ENCODE measurements at regions not wholly inside any gene's neighbourhood (a gene's known extent, or its start where the extent isn't known, plus 50 kb on each side); places are given as distances from the start of the nearest gene placed in this dataset.

- DNase-seq (no peak), ATAC-seq (ENCODE audit: low read depth) (no peak)
- no peak overlapping the region for H3K27ac ChIP-seq (ENCODE audit: low read length in 2 of 2)
- no peaks in the 10 kb centered on the region for H3K9me3 ChIP-seq (ENCODE audit: control extremely low read depth in 1 of 3, control insufficient read depth in 2 of 3, insufficient read depth in 1 of 3, low read length in 2 of 3)
- H3K4me3 ChIP-seq (ENCODE audit: control extremely low read depth in 1 of 5, extremely low read depth in 1 of 5, insufficient read depth in 1 of 5, low read depth in 2 of 5, low read length in 4 of 5) = no peak overlapping the region
- no peak for TF ChIP-seq EZH2 (IDR thresholded peaks at IDR 0.05; ENCODE audit: borderline replicate concordance, insufficient read depth, low read depth, low read length, poor library complexity, severe bottlenecking)
- TF ChIP-seq CTCF (IDR thresholded peaks at IDR 0.05) = no peak
- no peak overlapping the region for H3K4me2 ChIP-seq (replicated peaks; ENCODE audit: low read depth, low read length, poor library complexity, severe bottlenecking)
- CTCF ChIA-PET = no interaction called here
- peaks cover 35% of the 10 kb centered on the region for H3K27me3 Mint-ChIP-seq
- H3K27ac Mint-ChIP-seq = no peak overlapping the region
- POLR2A ChIA-PET = no interaction called here
- H3K9me3 Mint-ChIP-seq (ENCODE audit: insufficient read depth) = peaks cover 6% of the 10 kb centered on the region
- no peaks in the 10 kb centered on the region for H3K4me1 ChIP-seq (ENCODE audit: control insufficient read depth in 2 of 2, insufficient read depth in 2 of 2, low read length in 2 of 2)
- no peaks in the 10 kb centered on the region for H3K36me3 ChIP-seq (replicated peaks in 1 of 2; ENCODE audit: control extremely low read depth in 1 of 2, control insufficient read depth in 1 of 2, extremely low read depth in 1 of 2, insufficient read depth in 2 of 2, low read length in 1 of 2)
- H3K4me3 Mint-ChIP-seq = no peak overlapping the region
- no peaks in the 10 kb centered on the region for H3K4me1 Mint-ChIP-seq
- no peaks in the 10 kb centered on the region for H3K79me2 ChIP-seq (ENCODE audit: control insufficient read depth, insufficient read depth, low read length)
- no peak overlapping the region for H3K9ac ChIP-seq (ENCODE audit: low read length)
- H3K27me3 ChIP-seq (replicated peaks in 1 of 4; ENCODE audit: control extremely low read depth in 1 of 4, control insufficient read depth in 3 of 4, insufficient read depth in 4 of 4, low read length in 3 of 4) = peaks cover 0 to 6% (median 1%) of the 10 kb centered on the region in 4 experiments
- no peaks in the 10 kb centered on the region for H4K20me1 ChIP-seq (ENCODE audit: control insufficient read depth, insufficient read depth, low read length, poor library complexity, severe bottlenecking)
- no CpG with 5 or more reads among the region's 2 CpGs for WGBS (ENCODE audit: insufficient coverage)
- intact Hi-C loops (cut with micrococcal nuclease) = no loop called here
- no peak overlapping the region for H2AFZ ChIP-seq (ENCODE audit: insufficient read depth, low read depth, low read length, poor library complexity, severe bottlenecking)
These were observed 185.2 kb downstream of the C1orf94 start for GRCh38 chr1:34361781-34362357.

- no peak for ATAC-seq (ENCODE audit: low read depth)
- Histone ChIP-seq H2AFZ (ENCODE audit: insufficient read depth, low read depth, low read length, poor library complexity, severe bottlenecking) (no peak overlapping the region), H3K36me3 (replicated peaks in 1 of 2; ENCODE audit: control extremely low read depth in 1 of 2, control insufficient read depth in 1 of 2, extremely low read depth in 1 of 2, insufficient read depth in 2 of 2, low read length in 1 of 2) (no peaks in the 10 kb centered on the region), H3K4me2 (replicated peaks; ENCODE audit: low read depth, low read length, poor library complexity, severe bottlenecking) (no peak overlapping the region), H3K4me3 (ENCODE audit: control extremely low read depth in 1 of 5, extremely low read depth in 1 of 5, insufficient read depth in 1 of 5, low read depth in 2 of 5, low read length in 4 of 5) (no peak overlapping the region), H3K27ac (ENCODE audit: low read length in 2 of 2) (no peak overlapping the region), H3K9ac (ENCODE audit: low read length) (no peak overlapping the region), H3K9me3 (ENCODE audit: control extremely low read depth in 1 of 3, control insufficient read depth in 2 of 3, insufficient read depth in 1 of 3, low read length in 2 of 3) (no peaks in the 10 kb centered on the region), H3K27me3 (replicated peaks in 1 of 4; ENCODE audit: control extremely low read depth in 1 of 4, control insufficient read depth in 3 of 4, insufficient read depth in 4 of 4, low read length in 3 of 4) (peaks cover 0 to 4% (median 1%) of the 10 kb centered on the region in 4 experiments), H3K79me2 (ENCODE audit: control insufficient read depth, insufficient read depth, low read length) (no peaks in the 10 kb centered on the region), H3K4me1 (ENCODE audit: control insufficient read depth in 2 of 2, insufficient read depth in 2 of 2, low read length in 2 of 2) (no peaks in the 10 kb centered on the region), H4K20me1 (ENCODE audit: control insufficient read depth, insufficient read depth, low read length, poor library complexity, severe bottlenecking) (no peaks in the 10 kb centered on the region)
- Mint-ChIP-seq H3K27ac (no peak overlapping the region), H3K4me1 (no peaks in the 10 kb centered on the region), H3K27me3 (peaks cover 31% of the 10 kb centered on the region), H3K4me3 (no peak overlapping the region), H3K9me3 (ENCODE audit: insufficient read depth) (peaks cover 6% of the 10 kb centered on the region)
- 84% methylated on average over 4 of the region's 4 CpGs for WGBS (ENCODE audit: insufficient coverage)
- ChIA-PET POLR2A (no interaction called here), CTCF (no interaction called here)
- intact Hi-C loops (cut with micrococcal nuclease) = no loop called here
- TF ChIP-seq CTCF (IDR thresholded peaks at IDR 0.05) = no peak
- no peak for TF ChIP-seq EZH2 (IDR thresholded peaks at IDR 0.05; ENCODE audit: borderline replicate concordance, insufficient read depth, low read depth, low read length, poor library complexity, severe bottlenecking)
- no peak for DNase-seq
These were observed 186.2 kb downstream of the C1orf94 start for GRCh38 chr1:34362949-34363348.

All from B cell (primary cell).